ENCODE measurements at regions not wholly inside any gene's neighbourhood (a gene's known extent, or its start where the extent isn't known, plus 50 kb on each side); places are given as distances from the start of the nearest gene placed in this dataset.

GRCh38 chr7:31192986-31193385 lies 140.9 kb downstream of the ADCYAP1R1 start:
- peaks cover 6% of the 10 kb centered on the region for H3K4me1 ChIP-seq (ENCODE audit: control insufficient read depth, insufficient read depth, low read length)
- H3K9me3 ChIP-seq (ENCODE audit: control insufficient read depth, insufficient read depth, low read length), result no peaks in the 10 kb centered on the region
- H3K27me3 ChIP-seq (ENCODE audit: control insufficient read depth, insufficient read depth, low read length), result no peaks in the 10 kb centered on the region
- DNase-seq (ENCODE audit: low read depth in 4 of 6, low spot score in 6 of 6), result peak; percentile 47 to 97 (median 70)
- H3K4me3 ChIP-seq (ENCODE audit: low read depth, low read length), result no peak overlapping the region
- H3K36me3 ChIP-seq (ENCODE audit: control insufficient read depth, insufficient read depth, low read length), result no peaks in the 10 kb centered on the region
- WGBS (ENCODE audit: insufficient coverage), result under 1% methylated on average over 19 of the region's 27 CpGs
- no peak overlapping the region for H3K27ac ChIP-seq (ENCODE audit: low read depth, low read length)

- Histone ChIP-seq H3K27me3 (ENCODE audit: control insufficient read depth, insufficient read depth, low read length) (no peaks in the 10 kb centered on the region), H3K9me3 (ENCODE audit: control insufficient read depth, insufficient read depth, low read length) (no peaks in the 10 kb centered on the region), H3K36me3 (ENCODE audit: control insufficient read depth, insufficient read depth, low read length) (no peaks in the 10 kb centered on the region), H3K4me1 (ENCODE audit: control insufficient read depth, insufficient read depth, low read length) (peaks cover 6% of the 10 kb centered on the region), H3K4me3 (ENCODE audit: low read depth, low read length) (no peak overlapping the region), H3K27ac (ENCODE audit: low read depth, low read length) (no peak overlapping the region)
- WGBS (ENCODE audit: insufficient coverage), result 92% methylated on average over 3 of the region's 3 CpGs
- no peak for DNase-seq (ENCODE audit: low read depth in 4 of 6, low spot score in 6 of 6)
Measured at GRCh38 chr7:31190906-31191305, 138.8 kb downstream of the ADCYAP1R1 start.

GRCh38 chr7:31186202-31186601 lies 134.1 kb downstream of the ADCYAP1R1 start:
- Histone ChIP-seq H3K4me3 (ENCODE audit: low read depth, low read length) (no peak overlapping the region), H3K36me3 (ENCODE audit: control insufficient read depth, insufficient read depth, low read length) (no peaks in the 10 kb centered on the region), H3K27ac (ENCODE audit: low read depth, low read length) (no peak overlapping the region), H3K4me1 (ENCODE audit: control insufficient read depth, insufficient read depth, low read length) (no peaks in the 10 kb centered on the region), H3K9me3 (ENCODE audit: control insufficient read depth, insufficient read depth, low read length) (no peaks in the 10 kb centered on the region), H3K27me3 (ENCODE audit: control insufficient read depth, insufficient read depth, low read length) (no peaks in the 10 kb centered on the region)
- no CpG with 5 or more reads among the region's 1 CpG for WGBS (ENCODE audit: insufficient coverage)
- DNase-seq (ENCODE audit: low read depth in 4 of 6, low spot score in 6 of 6), result peak in 1 of 6 donors; percentile 40

- H3K4me3 ChIP-seq (ENCODE audit: low read depth, low read length), result no peak overlapping the region
- no peaks in the 10 kb centered on the region for H3K36me3 ChIP-seq (ENCODE audit: control insufficient read depth, insufficient read depth, low read length)
- H3K27me3 ChIP-seq (ENCODE audit: control insufficient read depth, insufficient read depth, low read length), result no peaks in the 10 kb centered on the region
- no peak for DNase-seq (ENCODE audit: low read depth in 4 of 6, low spot score in 6 of 6)
- no peaks in the 10 kb centered on the region for H3K9me3 ChIP-seq (ENCODE audit: control insufficient read depth, insufficient read depth, low read length)
- WGBS (ENCODE audit: insufficient coverage), result no CpG with 5 or more reads among the region's 3 CpGs
- no peak overlapping the region for H3K27ac ChIP-seq (ENCODE audit: low read depth, low read length)
- H3K4me1 ChIP-seq (ENCODE audit: control insufficient read depth, insufficient read depth, low read length), result no peaks in the 10 kb centered on the region
Measured at GRCh38 chr7:31175672-31176071, 123.6 kb downstream of the ADCYAP1R1 start.

DNA sequence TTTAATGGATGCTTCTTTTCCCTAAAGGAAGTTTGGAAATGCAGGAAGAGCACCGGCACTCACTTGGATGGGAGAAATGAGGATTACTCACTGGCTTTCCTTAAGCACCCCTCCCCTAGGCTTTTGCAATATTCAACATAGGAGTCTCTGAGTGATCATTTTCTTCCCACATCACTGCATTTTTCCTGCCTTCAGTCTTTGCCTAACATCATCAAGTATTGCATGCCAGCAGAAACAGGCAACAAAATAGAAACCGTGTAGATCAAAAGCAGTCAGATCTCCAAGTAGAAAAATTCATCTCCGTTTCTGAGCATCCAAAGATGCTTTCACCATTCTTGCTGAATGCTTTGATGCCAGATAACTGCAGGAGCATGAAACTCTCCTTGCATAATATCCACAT lies 119.9 kb downstream of the ADCYAP1R1 start:
- Histone ChIP-seq H3K27me3 (ENCODE audit: control insufficient read depth, insufficient read depth, low read length) (no peaks in the 10 kb centered on the region), H3K4me3 (ENCODE audit: low read depth, low read length) (no peak overlapping the region), H3K36me3 (ENCODE audit: control insufficient read depth, insufficient read depth, low read length) (no peaks in the 10 kb centered on the region), H3K27ac (ENCODE audit: low read depth, low read length) (no peak overlapping the region), H3K9me3 (ENCODE audit: control insufficient read depth, insufficient read depth, low read length) (no peaks in the 10 kb centered on the region), H3K4me1 (ENCODE audit: control insufficient read depth, insufficient read depth, low read length) (no peaks in the 10 kb centered on the region)
- WGBS (ENCODE audit: insufficient coverage), result 60% methylated on average over 1 of the region's 3 CpGs
- peak in 2 of 6 donors; percentile 28 to 64 for DNase-seq (ENCODE audit: low read depth in 4 of 6, low spot score in 6 of 6)

GRCh38 chr7:31171216-31171785 lies 119.2 kb downstream of the ADCYAP1R1 start:
- H3K4me1 ChIP-seq (ENCODE audit: control insufficient read depth, insufficient read depth, low read length), result no peaks in the 10 kb centered on the region
- 81% methylated on average over 7 of the region's 9 CpGs for WGBS (ENCODE audit: insufficient coverage)
- H3K4me3 ChIP-seq (ENCODE audit: low read depth, low read length), result no peak overlapping the region
- no peaks in the 10 kb centered on the region for H3K36me3 ChIP-seq (ENCODE audit: control insufficient read depth, insufficient read depth, low read length)
- H3K27ac ChIP-seq (ENCODE audit: low read depth, low read length), result no peak overlapping the region
- DNase-seq (ENCODE audit: low read depth in 4 of 6, low spot score in 6 of 6), result no peak
- no peaks in the 10 kb centered on the region for H3K9me3 ChIP-seq (ENCODE audit: control insufficient read depth, insufficient read depth, low read length)
- H3K27me3 ChIP-seq (ENCODE audit: control insufficient read depth, insufficient read depth, low read length), result no peaks in the 10 kb centered on the region
